CD8-positive, alpha-beta memory T cell (primary cell): ENCODE measurements at regions not wholly inside any gene's neighbourhood (a gene's known extent, or its start where the extent isn't known, plus 50 kb on each side); places are given as distances from the start of the nearest gene placed in this dataset.
A peak's percentile ranks its signal among the peaks of the same experiment; 100 is the strongest.

Source experiments
- CTCF ChIA-PET: fragments of 350-600 bp; sonication (Branson Sonifier 250); formaldehyde crosslinking; loops from one replicate; lab custom pipeline; 2021; ENCODE audit warnings: antibody characterized with exemption; lab: Charles Lee
- POLR2A ChIA-PET: fragments of 350-600 bp; sonication (Branson Sonifier 250); formaldehyde crosslinking; loops from one replicate; lab custom pipeline; 2021; ENCODE audit warnings: antibody characterized with exemption; lab: Charles Lee
- DNase-seq, 5 donors: peaks; one replicate each; pipeline versions ENCODE4 v3.0.0 to v3.0.0-alpha.2; 2020 to 2022; ENCODE audit warnings: mixed read lengths in 1 of 5
- H3K27ac ChIP-seq: one replicate; pipeline ENCODE4 v1.7.0; 2013; ENCODE audit warnings: low read depth, mild to moderate bottlenecking, low read length, moderate library complexity
- H3K27me3 ChIP-seq: 2 replicates; pipeline ENCODE4 v1.7.0; 2013; ENCODE audit warnings: low read length, mild to moderate bottlenecking; ENCODE audit not compliant: insufficient read depth, poor library complexity, severe bottlenecking
- H3K36me3 ChIP-seq: 2 replicates; pipeline ENCODE4 v1.7.0; 2013; ENCODE audit warnings: mild to moderate bottlenecking, low read length, moderate library complexity; ENCODE audit not compliant: insufficient read depth
- H3K4me1 ChIP-seq: 2 replicates; pipeline ENCODE4 v1.7.0; 2013; ENCODE audit warnings: mild to moderate bottlenecking, low read length, moderate library complexity; ENCODE audit not compliant: insufficient read depth
- H3K4me3 ChIP-seq: 2 replicates; pipeline ENCODE4 v1.7.0; 2013; ENCODE audit warnings: mild to moderate bottlenecking, low read length
- H3K9me3 ChIP-seq: 2 replicates; pipeline ENCODE4 v1.7.0; 2013; ENCODE audit warnings: mild to moderate bottlenecking, low read length
- H3K27ac Mint-ChIP-seq, 8 donors: one replicate each; pipeline ENCODE4 v1.8.0; 2020 to 2021; ENCODE audit warnings: mixed read lengths in 8 of 8, mild to moderate bottlenecking in 6 of 8, inconsistent platforms in 3 of 8, moderate library complexity in 3 of 8
- H3K27me3 Mint-ChIP-seq, 2 donors: one replicate each; pipeline ENCODE4 v1.8.0; 2020 to 2021; ENCODE audit warnings: mixed read lengths in 2 of 2, mild to moderate bottlenecking in 1 of 2, moderate library complexity in 1 of 2
- H3K36me3 Mint-ChIP-seq, 3 donors: one replicate each; pipeline ENCODE4 v1.8.0; 2020 to 2021; ENCODE audit warnings: mixed read lengths in 3 of 3, inconsistent platforms in 1 of 3, mild to moderate bottlenecking in 1 of 3
- H3K4me1 Mint-ChIP-seq, 3 donors: one replicate each; pipeline ENCODE4 v1.8.0; 2020 to 2021; ENCODE audit warnings: mixed read lengths in 3 of 3, inconsistent platforms in 1 of 3, mild to moderate bottlenecking in 1 of 3
- H3K4me3 Mint-ChIP-seq, 7 donors: one replicate each; pipeline ENCODE4 v1.8.0; 2020 to 2021; ENCODE audit warnings: mixed read lengths in 7 of 7, mild to moderate bottlenecking in 6 of 7, moderate library complexity in 4 of 7, inconsistent platforms in 2 of 7
- H3K9me3 Mint-ChIP-seq, 5 donors: one replicate each; pipeline ENCODE4 v1.8.0; 2020 to 2022; ENCODE audit warnings: mixed read lengths in 5 of 5, mild to moderate bottlenecking in 3 of 5, moderate library complexity in 2 of 5, inconsistent platforms in 1 of 5

DNA sequence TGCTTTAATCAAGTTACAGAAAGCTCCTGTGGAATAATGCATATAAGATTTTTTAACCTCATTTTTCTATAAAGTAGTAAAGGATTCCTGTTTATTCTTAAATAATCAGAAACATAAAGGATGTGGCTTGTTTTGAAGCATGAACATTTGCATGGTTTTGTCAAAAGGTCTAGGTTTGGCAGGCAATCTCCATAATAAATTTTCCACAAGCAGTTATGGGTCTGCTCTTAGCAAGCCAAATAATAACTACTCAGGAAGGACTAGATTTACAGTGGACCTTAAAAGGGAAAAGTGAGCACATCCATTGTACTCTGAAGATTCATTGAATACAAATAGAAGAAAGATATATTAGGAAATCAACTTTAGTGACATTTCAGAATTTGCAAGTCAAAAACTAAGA lies 407.3 kb upstream of the CBLB start:
- CTCF ChIA-PET, result no interaction called here
- H3K27me3 Mint-ChIP-seq, result peaks cover 0 to 1% of the 10 kb centered on the region in 2 donors
- no peak overlapping the region for H3K27ac Mint-ChIP-seq

DNA sequence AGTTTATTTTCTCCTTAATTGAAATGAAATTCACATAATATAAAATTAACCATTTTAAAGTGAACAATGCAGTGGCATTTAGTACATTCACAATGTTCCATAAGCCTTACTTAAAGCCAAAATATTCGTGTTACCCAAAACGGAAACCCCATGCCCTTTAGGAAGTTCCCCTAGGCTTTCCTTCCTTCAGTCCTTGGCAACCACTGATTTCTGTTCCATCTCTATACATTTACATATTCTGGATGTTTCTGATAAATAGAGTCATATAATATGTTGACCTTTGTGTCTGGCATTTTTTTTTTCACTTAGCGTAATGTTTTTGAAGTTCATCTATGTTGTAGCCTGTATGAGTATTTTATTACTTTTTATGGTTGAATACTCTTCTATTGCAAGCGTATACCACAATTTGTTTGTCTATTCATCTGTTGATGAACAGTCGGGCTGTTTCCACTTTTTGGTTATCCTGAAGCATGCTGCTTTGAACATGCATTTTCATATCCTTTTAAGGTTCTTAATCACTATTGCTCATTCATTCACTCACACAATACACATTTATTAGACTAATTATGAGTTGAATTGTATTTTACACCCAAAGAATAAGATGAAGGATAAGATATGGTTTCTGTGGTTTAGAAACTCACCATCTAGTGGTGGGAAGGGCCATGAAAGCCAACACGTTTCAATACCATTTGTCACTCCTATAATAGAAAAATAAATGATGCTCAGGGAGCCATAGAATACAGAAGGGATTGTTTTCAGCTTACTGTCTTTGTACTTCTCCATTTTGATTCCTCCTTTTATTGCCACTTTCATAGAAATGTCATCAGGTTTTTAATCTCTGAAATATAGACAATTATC lies 408.2 kb upstream of the CBLB start:
- Histone ChIP-seq H3K27me3 (no peaks in the 10 kb centered on the region), H3K27ac (no peak overlapping the region), H3K36me3 (no peaks in the 10 kb centered on the region), H3K4me3 (no peak overlapping the region), H3K9me3 (no peaks in the 10 kb centered on the region), H3K4me1 (no peaks in the 10 kb centered on the region)
- Mint-ChIP-seq H3K27ac (no peak overlapping the region), H3K27me3 (peaks cover 0 to 1% of the 10 kb centered on the region in 2 donors), H3K4me3 (no peak overlapping the region), H3K36me3 (peaks cover 0 to 16% (median 0%) of the 10 kb centered on the region in 3 donors), H3K9me3 (no peaks in the 10 kb centered on the region), H3K4me1 (peaks cover 14 to 18% (median 18%) of the 10 kb centered on the region in 3 donors)
- ChIA-PET POLR2A (no interaction called here), CTCF (no interaction called here)
- DNase-seq, result no peak

More for the DNA sequence above, 407.3 kb upstream of the CBLB start:
- Histone ChIP-seq H3K27ac (no peak overlapping the region), H3K36me3 (no peaks in the 10 kb centered on the region), H3K9me3 (no peaks in the 10 kb centered on the region), H3K4me1 (no peaks in the 10 kb centered on the region), H3K27me3 (no peaks in the 10 kb centered on the region), H3K4me3 (no peak overlapping the region)
- POLR2A ChIA-PET, result no interaction called here
- H3K4me1 Mint-ChIP-seq, result peaks cover 14 to 18% (median 18%) of the 10 kb centered on the region in 3 donors
- no peak for DNase-seq
- H3K4me3 Mint-ChIP-seq, result no peak overlapping the region
- H3K36me3 Mint-ChIP-seq, result peaks cover 0 to 19% (median 0%) of the 10 kb centered on the region in 3 donors
- no peaks in the 10 kb centered on the region for H3K9me3 Mint-ChIP-seq

DNA sequence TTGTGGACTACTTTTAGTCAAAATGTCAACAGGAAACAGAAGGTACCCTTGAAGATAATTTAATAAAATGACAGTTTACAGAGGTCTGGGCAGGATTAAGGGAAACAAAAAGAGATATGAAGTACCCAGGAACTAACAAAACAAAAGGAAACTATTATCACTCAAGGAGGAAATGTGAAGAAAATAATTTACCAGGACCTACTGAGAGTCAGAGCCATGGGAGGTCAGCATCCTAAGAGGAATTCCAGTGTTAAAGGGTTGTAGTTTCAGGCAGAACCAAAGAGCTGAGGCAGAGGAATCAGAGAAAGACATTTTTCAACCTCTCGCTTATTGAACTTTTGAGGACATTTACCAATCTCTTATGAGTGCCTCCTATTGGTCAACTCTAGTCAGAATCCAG lies 408.9 kb upstream of the CBLB start:
- no peak overlapping the region for H3K27ac Mint-ChIP-seq
- H3K36me3 Mint-ChIP-seq, result peaks cover 0 to 21% (median 0%) of the 10 kb centered on the region in 3 donors
- Histone ChIP-seq H3K4me3 (no peak overlapping the region), H3K36me3 (no peaks in the 10 kb centered on the region), H3K27ac (no peak overlapping the region), H3K4me1 (no peaks in the 10 kb centered on the region), H3K27me3 (no peaks in the 10 kb centered on the region), H3K9me3 (no peaks in the 10 kb centered on the region)
- no peak overlapping the region for H3K4me3 Mint-ChIP-seq
- DNase-seq, result no peak
- peaks cover 0 to 1% of the 10 kb centered on the region in 2 donors for H3K27me3 Mint-ChIP-seq
- ChIA-PET POLR2A (no interaction called here), CTCF (no interaction called here)
- H3K9me3 Mint-ChIP-seq, result no peaks in the 10 kb centered on the region
- H3K4me1 Mint-ChIP-seq, result peaks cover 14 to 18% (median 18%) of the 10 kb centered on the region in 3 donors

DNA sequence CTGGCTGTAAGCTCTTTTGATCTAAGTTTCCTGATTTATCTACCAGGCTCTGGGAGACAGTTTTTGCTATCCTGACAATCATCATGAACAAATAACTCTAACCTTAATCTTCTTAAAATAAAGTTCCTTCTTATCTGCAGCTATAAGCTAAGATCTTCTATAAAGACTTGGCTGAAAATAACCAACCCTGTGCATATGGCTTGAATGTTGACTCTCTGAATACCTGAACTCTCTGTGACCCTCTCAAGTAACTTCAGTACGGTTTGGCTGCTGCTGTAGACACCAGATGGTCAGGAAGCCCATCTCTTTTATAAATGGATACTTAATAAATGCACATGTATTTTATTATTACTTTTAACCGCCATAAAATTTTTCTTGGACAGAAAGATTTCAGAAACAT lies 412.4 kb upstream of the CBLB start:
- Histone ChIP-seq H3K4me1 (no peaks in the 10 kb centered on the region), H3K9me3 (no peaks in the 10 kb centered on the region), H3K27me3 (no peaks in the 10 kb centered on the region), H3K27ac (no peak overlapping the region), H3K36me3 (no peaks in the 10 kb centered on the region), H3K4me3 (no peak overlapping the region)
- H3K27ac Mint-ChIP-seq, result no peak overlapping the region
- CTCF ChIA-PET, result no interaction called here
- peaks cover 0 to 1% of the 10 kb centered on the region in 2 donors for H3K27me3 Mint-ChIP-seq
- no peaks in the 10 kb centered on the region for H3K9me3 Mint-ChIP-seq
- no peak overlapping the region for H3K4me3 Mint-ChIP-seq
- H3K4me1 Mint-ChIP-seq, result peaks cover 12 to 16% (median 16%) of the 10 kb centered on the region in 3 donors
- POLR2A ChIA-PET, result no interaction called here
- no peak for DNase-seq
- peaks cover 0 to 26% (median 0%) of the 10 kb centered on the region in 3 donors for H3K36me3 Mint-ChIP-seq

DNA sequence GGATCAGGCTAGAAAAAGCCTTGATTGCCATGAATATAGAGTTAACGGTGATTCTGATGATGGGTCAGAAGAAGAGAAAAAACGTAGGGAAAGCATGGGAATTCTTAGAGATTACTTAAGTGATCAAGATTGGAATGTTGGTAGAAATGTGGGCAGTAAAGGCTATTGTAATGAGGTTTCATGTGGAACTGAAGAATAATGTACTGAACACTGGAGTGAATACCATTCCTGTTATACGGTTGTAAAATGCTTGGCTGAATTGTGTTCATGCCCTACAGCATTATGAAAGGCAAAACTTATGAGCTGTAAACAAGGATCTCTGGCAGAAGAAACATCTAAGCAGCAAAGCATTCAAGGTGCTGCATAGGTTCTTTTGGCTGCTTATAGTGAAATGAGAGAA lies 414.1 kb upstream of the CBLB start:
- Histone ChIP-seq H3K27ac (no peak overlapping the region), H3K36me3 (no peaks in the 10 kb centered on the region), H3K4me1 (no peaks in the 10 kb centered on the region), H3K9me3 (no peaks in the 10 kb centered on the region), H3K4me3 (no peak overlapping the region), H3K27me3 (no peaks in the 10 kb centered on the region)
- POLR2A ChIA-PET, result no interaction called here
- no peak for DNase-seq
- CTCF ChIA-PET, result interaction anchor here (1.2 kb wide), 1 partner anchor 35 kb away, joined by 3 read pairs; no protein-coding TSS in a partner anchor
- H3K36me3 Mint-ChIP-seq, result peaks cover 0 to 28% (median 0%) of the 10 kb centered on the region in 3 donors
- peak overlapping the region in 1 of 8 donors; percentile 4 for H3K27ac Mint-ChIP-seq
- H3K4me3 Mint-ChIP-seq, result no peak overlapping the region
- no peaks in the 10 kb centered on the region for H3K4me1 Mint-ChIP-seq
- peaks cover 0 to 1% of the 10 kb centered on the region in 2 donors for H3K27me3 Mint-ChIP-seq
- H3K9me3 Mint-ChIP-seq, result peaks cover 0 to 4% (median 0%) of the 10 kb centered on the region in 5 donors

- H3K4me3 Mint-ChIP-seq, result no peak overlapping the region
- no peak for DNase-seq
- peaks cover 8 to 11% (median 9%) of the 10 kb centered on the region in 3 donors for H3K4me1 Mint-ChIP-seq
- peaks cover 0 to 19% (median 0%) of the 10 kb centered on the region in 3 donors for H3K36me3 Mint-ChIP-seq
- Histone ChIP-seq H3K36me3 (no peaks in the 10 kb centered on the region), H3K4me3 (no peak overlapping the region), H3K27me3 (no peaks in the 10 kb centered on the region), H3K27ac (no peak overlapping the region), H3K4me1 (no peaks in the 10 kb centered on the region), H3K9me3 (no peaks in the 10 kb centered on the region)
- POLR2A ChIA-PET, result no interaction called here
- CTCF ChIA-PET, result no interaction called here
- H3K27ac Mint-ChIP-seq, result no peak overlapping the region
- no peaks in the 10 kb centered on the region for H3K27me3 Mint-ChIP-seq
- peaks cover 0 to 4% (median 0%) of the 10 kb centered on the region in 5 donors for H3K9me3 Mint-ChIP-seq
These were observed 420.0 kb upstream of the CBLB start for GRCh38 chr3:106288781-106289180.

DNA sequence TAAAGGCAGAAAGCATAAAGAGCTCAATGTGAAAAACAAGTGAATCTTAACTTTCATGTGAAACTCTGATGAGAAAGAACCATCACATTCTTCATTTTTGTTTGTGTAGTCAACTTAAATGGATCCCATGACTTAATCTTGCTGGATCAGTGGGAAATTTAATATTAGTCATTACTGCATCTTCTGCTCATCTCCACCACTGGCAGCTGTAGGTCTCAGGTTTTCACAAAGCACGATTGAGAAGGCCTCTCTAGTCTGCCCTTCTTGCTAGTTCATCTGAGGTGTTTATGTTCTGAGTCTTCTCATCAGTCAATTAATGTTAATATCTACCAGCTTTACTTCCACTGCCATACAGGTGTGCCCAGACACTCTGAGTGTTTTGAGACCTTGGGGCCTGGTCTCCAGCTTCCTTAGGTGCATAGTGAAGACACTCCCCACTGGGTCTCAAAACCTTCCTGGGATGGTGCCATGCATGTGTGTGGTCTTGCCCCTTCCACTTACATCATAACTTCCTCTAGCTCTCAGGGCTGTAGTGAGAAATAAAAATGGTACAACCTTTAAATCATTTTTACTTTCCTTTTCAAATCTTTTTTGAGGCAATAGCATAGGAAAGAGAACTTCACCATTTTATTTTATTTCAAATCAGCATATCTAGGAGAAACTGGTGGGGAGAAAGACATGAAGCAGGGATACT lies 421.6 kb upstream of the CBLB start:
- H3K4me3 Mint-ChIP-seq, result peak overlapping the region in 2 of 7 donors; percentile 1 to 9
- H3K4me1 ChIP-seq, result no peaks in the 10 kb centered on the region
- H3K27me3 Mint-ChIP-seq, result no peaks in the 10 kb centered on the region
- peaks cover 0 to 4% (median 0%) of the 10 kb centered on the region in 5 donors for H3K9me3 Mint-ChIP-seq
- no peak overlapping the region for H3K27ac ChIP-seq
- CTCF ChIA-PET, result no interaction called here
- H3K27ac Mint-ChIP-seq, result peak overlapping the region in 5 of 8 donors; percentile 3 to 44 (median 7)
- H3K27me3 ChIP-seq, result no peaks in the 10 kb centered on the region
- no peak overlapping the region for H3K4me3 ChIP-seq
- peaks cover 0 to 17% (median 0%) of the 10 kb centered on the region in 3 donors for H3K36me3 Mint-ChIP-seq
- no peak for DNase-seq
- no peaks in the 10 kb centered on the region for H3K9me3 ChIP-seq
- no peaks in the 10 kb centered on the region for H3K36me3 ChIP-seq
- POLR2A ChIA-PET, result no interaction called here
- peaks cover 8 to 11% (median 9%) of the 10 kb centered on the region in 3 donors for H3K4me1 Mint-ChIP-seq

GRCh38 chr3:106293161-106293560 lies 424.3 kb upstream of the CBLB start:
- Histone ChIP-seq H3K27ac (no peak overlapping the region), H3K27me3 (no peaks in the 10 kb centered on the region), H3K36me3 (no peaks in the 10 kb centered on the region), H3K4me3 (no peak overlapping the region), H3K4me1 (no peaks in the 10 kb centered on the region), H3K9me3 (no peaks in the 10 kb centered on the region)
- ChIA-PET POLR2A (no interaction called here), CTCF (no interaction called here)
- H3K9me3 Mint-ChIP-seq, result no peaks in the 10 kb centered on the region
- H3K27ac Mint-ChIP-seq, result no peak overlapping the region
- DNase-seq, result no peak
- H3K4me3 Mint-ChIP-seq, result no peak overlapping the region
- peaks cover 0 to 1% (median 0%) of the 10 kb centered on the region in 3 donors for H3K36me3 Mint-ChIP-seq
- H3K27me3 Mint-ChIP-seq, result no peaks in the 10 kb centered on the region
- H3K4me1 Mint-ChIP-seq, result peaks cover 8 to 11% (median 9%) of the 10 kb centered on the region in 3 donors
